HepG2 (cell line): ENCODE measurements at regions not wholly inside any gene's neighbourhood (a gene's known extent, or its start where the extent isn't known, plus 50 kb on each side); places are given as distances from the start of the nearest gene placed in this dataset.

Experiments used
- ATAC-seq: fragments of 200-7000 bp; cut with Tn5 transposase; 3 replicates; pipeline ENCODE4 v1.9.1; 2020; ENCODE audit warnings: mild to moderate bottlenecking, moderate library complexity
- BruUV-seq: library from RNA; stranded (reverse); fragments of 400-500 nt; replicated peaks from 2 replicates; lab custom pipeline; 2021; lab: Mats Ljungman, UMichigan
- CTCF ChIA-PET: fragments of 300-600 bp; formaldehyde crosslinking; extraction: SDS; loops from one replicate; lab custom pipeline; 2021; ENCODE audit warnings: low total read pairs, inconsistent platforms, low intra/inter-chr PET ratio; lab: Yijun Ruan, JAX
- POLR2A ChIA-PET: fragments of 350-600 bp; sonication (Branson Sonifier 250); formaldehyde crosslinking; loops from one replicate; lab custom pipeline; 2020; ENCODE audit warnings: antibody characterized with exemption, inconsistent platforms; lab: Yijun Ruan, JAX
- DNase-seq: peaks from one replicate; pipeline ENCODE4 v3.0.0-alpha.2; 2015; ENCODE audit warnings: low spot score
- FAIRE-seq: peaks from 3 replicates; lab custom pipeline; 2011; peaks lifted over from hg19 to GRCh38; lab: Jason Lieb, UNC
- H2AFZ ChIP-seq: one replicate; pipeline ENCODE4 v1.6.1; 2011; ENCODE audit warnings: low read length, inconsistent platforms
- H3K27ac ChIP-seq: fragments of 300-600 bp; 3 replicates; pipeline ENCODE4 v1.8.0; 2011; ENCODE audit warnings: mixed run types, mild to moderate bottlenecking, mixed read lengths, low read length, inconsistent platforms; ENCODE audit not compliant: insufficient read depth; ENCODE audit errors: extremely low read length
- H3K27me3 ChIP-seq, 2 experiments: fragments of 200-600 bp in 1 of 2; 2 replicates in 1 of 2; 3 replicates in 1 of 2; pipeline versions ENCODE4 v1.6.0 to v1.8.0; 2011; ENCODE audit warnings: low read length in 2 of 2, mild to moderate bottlenecking in 2 of 2, moderate library complexity in 2 of 2, inconsistent platforms in 1 of 2; ENCODE audit not compliant: insufficient read depth in 2 of 2, control insufficient read depth in 1 of 2
- H3K36me3 ChIP-seq, 2 experiments: fragments of 200-600 bp in 1 of 2; replicated peaks in 1 of 2; 2 replicates in 1 of 2; 3 replicates in 1 of 2; pipeline versions ENCODE4 v1.5.1 to v1.8.0; 2011; ENCODE audit warnings: low read length in 2 of 2, inconsistent platforms in 1 of 2; ENCODE audit not compliant: insufficient read depth in 2 of 2, control insufficient read depth in 1 of 2
- H3K4me1 ChIP-seq: 2 replicates; pipeline ENCODE4 v1.5.1; 2012; ENCODE audit warnings: low read length, inconsistent platforms; ENCODE audit not compliant: insufficient read depth
- H3K4me2 ChIP-seq: 2 replicates; pipeline ENCODE4 v1.6.0; 2011; ENCODE audit warnings: low read depth, low read length, inconsistent platforms
- H3K4me3 ChIP-seq, 3 experiments: fragments of 200-600 bp in 1 of 3; sonication (generic), shearing (Covaris generic) in 1 of 3; replicated peaks in 1 of 3; 2 replicates each; pipeline ENCODE4 v1.5.1; 2011 to 2016; ENCODE audit warnings: low read length in 3 of 3, inconsistent platforms in 2 of 3, low read depth in 2 of 3, mild to moderate bottlenecking in 2 of 3, control low read depth in 1 of 3, mixed read lengths in 1 of 3; ENCODE audit not compliant: insufficient read depth in 1 of 3
- H3K79me2 ChIP-seq: one replicate; pipeline ENCODE4 v1.6.1; 2011; ENCODE audit warnings: low read length, inconsistent platforms; ENCODE audit not compliant: insufficient read depth
- H3K9ac ChIP-seq: 2 replicates; pipeline ENCODE4 v1.6.0; 2011; ENCODE audit warnings: mild to moderate bottlenecking, low read depth, low read length, inconsistent platforms; ENCODE audit not compliant: insufficient read depth
- H3K9me3 ChIP-seq: 2 replicates; pipeline ENCODE4 v1.5.1; 2012; ENCODE audit warnings: mild to moderate bottlenecking, low read length
- H4K20me1 ChIP-seq: 2 replicates; pipeline ENCODE4 v1.6.0; 2011; ENCODE audit warnings: inconsistent platforms, mild to moderate bottlenecking, low read length, moderate library complexity; ENCODE audit not compliant: insufficient read depth
- DMTF1 ChIP-seq: sonication (generic); formaldehyde crosslinking; IDR thresholded peaks from 2 replicates; pipeline ENCODE4 v1.4.0; 2020; ENCODE audit warnings: mild to moderate bottlenecking, missing genetic modification reagents
- GABPA ChIP-seq, 2 experiments: IDR thresholded peaks; 2 replicates each; pipeline ENCODE4 v1.6.1; 2011 to 2016; ENCODE audit warnings: low read depth in 2 of 2, low read length in 1 of 2, missing biosample characterization in 1 of 2, missing genetic modification characterization in 1 of 2
- IRF9 ChIP-seq: sonication (generic); formaldehyde crosslinking; IDR thresholded peaks from 2 replicates; pipeline ENCODE4 v1.8.0; 2022; ENCODE audit warnings: missing genetic modification reagents, mild to moderate bottlenecking, borderline replicate concordance
- KDM5A ChIP-seq: fragments of 200-600 bp; sonication (generic); IDR thresholded peaks from 2 replicates; pipeline ENCODE4 v1.7.0; 2018; ENCODE audit warnings: antibody characterized with exemption, mild to moderate bottlenecking, low read length, borderline replicate concordance
- MEF2D ChIP-seq: sonication (generic); formaldehyde crosslinking; IDR thresholded peaks from 2 replicates; pipeline ENCODE4 v1.5.1; 2020; ENCODE audit warnings: mild to moderate bottlenecking, missing genetic modification reagents
- MEIS1 ChIP-seq: sonication (generic); formaldehyde crosslinking; IDR thresholded peaks from 2 replicates; pipeline ENCODE4 v1.9.0; 2021; ENCODE audit warnings: mild to moderate bottlenecking, missing genetic modification reagents, moderate library complexity, borderline replicate concordance
- MXD3 ChIP-seq: IDR thresholded peaks from 2 replicates; pipeline ENCODE4 v1.6.1; 2016; ENCODE audit warnings: mild to moderate bottlenecking, missing biosample characterization, missing genetic modification reagents
- ZBTB14 ChIP-seq: sonication (generic); formaldehyde crosslinking; IDR thresholded peaks from 2 replicates; pipeline ENCODE4 v1.4.0; 2020; ENCODE audit warnings: missing genetic modification reagents
- ZFP91 ChIP-seq: sonication (generic); formaldehyde crosslinking; IDR thresholded peaks from 2 replicates; pipeline ENCODE4 v1.9.0; 2022; ENCODE audit warnings: missing genetic modification reagents, mild to moderate bottlenecking, borderline replicate concordance
- WGBS: methylation state at CpG from one replicate; pipeline ENCODE4 v1.1.6; 2017; ENCODE audit warnings: low lambda C conversion rate; 5-methylcytosine and 5-hydroxymethylcytosine counted together
- in situ Hi-C: cut with HindIII; loops from 2 replicates; pipeline ENCODE4 v1.10.0; 2017; ENCODE audit warnings: low pct_unique_long_range_greater_than_20kb; ENCODE audit not compliant: extremely low pct_ligation_motif_present
- intact Hi-C: fragments of 100-400 bp; cut with micrococcal nuclease; formaldehyde crosslinking; loops from one replicate; pipeline ENCODE4 v1.10.0; 2022; ENCODE audit not compliant: unreplicated experiment

GRCh38 chr18:43992741-43993140, 687.9 kb upstream of the SETBP1 start:
- no peak for ATAC-seq
- H3K9me3 ChIP-seq, result peaks cover 66% of the 10 kb centered on the region
- TF ChIP-seq MEIS1 (CRISPR knock-in tag), result no peak
- TF ChIP-seq ZFP91 (CRISPR knock-in tag), result no peak
- no peak for TF ChIP-seq MEF2D
- no peak for TF ChIP-seq GABPA (IDR thresholded peaks at IDR 0.05; ENCODE audit: low read depth, low read length)
- no peak for TF ChIP-seq GABPA (CRISPR knock-in tag; IDR thresholded peaks at IDR 0.05; ENCODE audit: low read depth)
- TF ChIP-seq, all 625 proteins: peak for 0
- Histone ChIP-seq H3K9ac (no peak overlapping the region), H3K79me2 (no peaks in the 10 kb centered on the region), H3K27me3 (no peaks in the 10 kb centered on the region), H3K4me1 (no peaks in the 10 kb centered on the region), H3K4me2 (no peak overlapping the region), H2AFZ (no peak overlapping the region), H3K4me3 (no peak overlapping the region), H3K27ac (no peak overlapping the region), H3K36me3 (no peaks in the 10 kb centered on the region), H4K20me1 (no peaks in the 10 kb centered on the region)
- ChIA-PET CTCF (no interaction called here), POLR2A (no interaction called here)
- DNase-seq, result no peak
- in situ Hi-C loops (no loop called here), intact Hi-C loops (no loop called here)
- no TSS peak for BruUV-seq
- 3% methylated on average over 1 of the region's 1 CpG for WGBS
- no peak for FAIRE-seq

GRCh38 chr18:43994381-43994780, 686.3 kb upstream of the SETBP1 start:
- intact Hi-C loops, result no loop called here
- DNase-seq, result no peak
- BruUV-seq, result no TSS peak
- Histone ChIP-seq H3K4me1 (no peaks in the 10 kb centered on the region), H3K4me3 (no peak overlapping the region), H3K27me3 (no peaks in the 10 kb centered on the region), H4K20me1 (no peaks in the 10 kb centered on the region), H3K9ac (no peak overlapping the region), H3K4me2 (no peak overlapping the region), H2AFZ (no peak overlapping the region), H3K36me3 (no peaks in the 10 kb centered on the region), H3K79me2 (no peaks in the 10 kb centered on the region), H3K9me3 (peaks cover 73% of the 10 kb centered on the region), H3K27ac (no peak overlapping the region)
- WGBS, result 30% methylated on average over 4 of the region's 4 CpGs
- ATAC-seq, result no peak
- in situ Hi-C loops, result no loop called here
- no peak for FAIRE-seq
- ChIA-PET POLR2A (no interaction called here), CTCF (no interaction called here)
- TF ChIP-seq DMTF1 (CRISPR knock-in tag) (no peak), KDM5A (no peak), IRF9 (CRISPR knock-in tag) (no peak), MXD3 (CRISPR knock-in tag) (no peak), ZBTB14 (CRISPR knock-in tag) (no peak)
